ENCODE measurements at regions not wholly inside any gene's neighbourhood (a gene's known extent, or its start where the extent isn't known, plus 50 kb on each side); places are given as distances from the start of the nearest gene placed in this dataset.
"Not testable (repeated sequence)": the region's sequence is repeated elsewhere in the genome, so short reads cannot be mapped to it uniquely, and the experiment has no call there.

GRCh38 chr1:58249737-58250586 lies 296.6 kb downstream of the OMA1 start:
- no peak for DNase-seq

GRCh38 chr1:58249388-58249736 lies 297.2 kb downstream of the OMA1 start:
- DNase-seq, result no peak

DNA sequence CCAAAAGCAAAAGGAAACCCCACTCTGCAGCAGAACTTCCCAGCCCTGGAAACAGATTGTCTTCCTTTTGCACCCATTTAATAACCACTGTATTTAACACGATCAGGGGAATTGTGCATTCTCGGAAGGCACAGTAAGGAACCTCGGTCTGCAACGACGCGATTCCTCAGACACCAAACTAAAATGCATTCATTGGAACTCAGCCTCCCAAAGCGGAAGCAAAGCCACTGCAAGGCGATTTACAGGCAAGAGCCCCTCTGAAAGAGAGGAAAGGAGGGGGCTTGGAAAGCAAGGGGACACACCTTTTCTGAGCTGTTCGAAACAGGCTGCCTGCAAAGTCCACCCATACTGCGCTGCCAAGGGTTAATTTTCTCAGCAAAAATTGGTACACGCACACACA lies 297.7 kb downstream of the OMA1 start:
- no peak for DNase-seq

DNA sequence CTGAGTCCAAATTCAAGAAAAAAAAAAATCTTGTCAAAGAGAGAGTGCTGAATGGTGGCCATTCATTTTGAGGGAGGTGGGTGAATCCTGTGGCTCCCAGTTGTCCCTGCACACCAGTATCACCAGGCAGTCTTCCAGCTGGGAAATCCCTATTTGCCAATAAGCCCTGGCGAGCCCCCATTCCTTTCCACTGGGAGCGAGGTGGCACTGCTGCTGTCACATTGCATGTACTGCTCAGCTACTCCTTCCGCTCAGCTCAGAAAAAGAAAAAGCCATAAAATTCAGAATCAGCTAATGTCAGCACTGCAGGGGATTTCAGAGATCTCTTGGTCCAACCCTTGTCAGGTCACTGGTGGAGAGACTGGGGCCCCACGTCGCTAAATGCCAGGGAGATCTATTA lies 298.5 kb downstream of the OMA1 start:
- DNase-seq, result no peak

- DNase-seq, result no peak
Observed at GRCh38 chr1:58246549-58246948, 300.0 kb downstream of the OMA1 start.

- DNase-seq, result no peak
Observed at GRCh38 chr1:58244872-58245271, 301.7 kb downstream of the OMA1 start.

- no peak for DNase-seq
Observed at GRCh38 chr1:58238846-58239245, 307.7 kb downstream of the OMA1 start.

DNA sequence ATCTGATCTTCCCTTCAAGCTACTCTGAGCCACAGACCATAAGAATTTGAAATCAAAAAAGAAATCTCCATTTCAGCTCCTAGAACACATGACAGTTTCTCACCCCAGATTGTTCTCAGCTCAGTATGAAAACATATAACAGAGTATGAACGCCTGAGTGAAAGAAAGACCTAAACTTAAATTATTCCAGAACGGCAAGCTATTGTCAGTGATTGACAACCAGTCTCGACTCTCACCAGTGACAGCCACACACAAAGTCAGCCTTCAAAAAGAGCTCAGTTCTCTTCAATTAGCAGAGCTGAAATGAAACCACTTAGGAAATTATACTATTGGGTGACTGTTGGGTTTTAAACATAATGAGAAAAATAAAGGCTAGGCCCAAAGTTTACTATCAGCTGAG lies 312.8 kb downstream of the OMA1 start:
- no peak for DNase-seq

DNA sequence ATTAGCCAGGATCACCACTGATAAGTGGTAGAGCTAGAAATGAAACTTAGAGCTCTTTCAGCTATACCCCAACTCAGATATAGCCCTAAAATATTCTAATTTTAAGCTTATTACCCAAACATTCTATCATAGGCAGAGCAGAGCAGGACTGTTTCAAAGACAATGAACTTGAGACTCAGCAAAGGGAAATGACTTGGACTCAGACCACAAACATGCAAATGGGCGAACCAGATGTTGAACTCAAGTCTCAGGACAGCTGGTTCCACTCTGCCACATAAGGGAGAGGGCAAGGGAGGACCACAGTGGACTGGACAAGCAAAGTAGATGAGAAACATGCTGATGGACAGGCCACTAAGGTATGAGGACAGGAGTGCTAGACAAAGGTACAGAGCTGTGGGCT lies 315.3 kb downstream of the OMA1 start:
- no peak for DNase-seq

DNA sequence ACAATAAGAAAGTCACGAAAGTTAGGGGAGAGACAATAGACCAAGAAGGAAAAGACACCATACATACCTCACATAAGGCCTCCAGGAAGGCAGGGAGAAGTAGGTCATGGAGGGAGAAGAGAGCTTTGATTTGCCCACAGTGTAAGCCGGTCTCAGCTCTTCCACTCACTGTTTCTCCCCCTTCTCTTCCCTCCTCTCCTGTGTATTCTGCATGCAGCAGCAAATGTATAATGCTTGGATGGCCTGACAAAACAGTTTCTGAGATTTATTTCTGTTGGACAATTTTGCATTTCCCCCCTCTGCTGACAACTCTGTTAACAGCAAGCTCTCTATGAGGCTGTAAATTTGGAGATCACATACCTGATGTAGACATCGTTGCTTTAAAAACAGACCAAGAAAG lies 318.9 kb downstream of the OMA1 start:
- DNase-seq, result no peak

- no peak for DNase-seq
Observed at GRCh38 chr1:58223522-58223921, 323.0 kb downstream of the OMA1 start.

DNA sequence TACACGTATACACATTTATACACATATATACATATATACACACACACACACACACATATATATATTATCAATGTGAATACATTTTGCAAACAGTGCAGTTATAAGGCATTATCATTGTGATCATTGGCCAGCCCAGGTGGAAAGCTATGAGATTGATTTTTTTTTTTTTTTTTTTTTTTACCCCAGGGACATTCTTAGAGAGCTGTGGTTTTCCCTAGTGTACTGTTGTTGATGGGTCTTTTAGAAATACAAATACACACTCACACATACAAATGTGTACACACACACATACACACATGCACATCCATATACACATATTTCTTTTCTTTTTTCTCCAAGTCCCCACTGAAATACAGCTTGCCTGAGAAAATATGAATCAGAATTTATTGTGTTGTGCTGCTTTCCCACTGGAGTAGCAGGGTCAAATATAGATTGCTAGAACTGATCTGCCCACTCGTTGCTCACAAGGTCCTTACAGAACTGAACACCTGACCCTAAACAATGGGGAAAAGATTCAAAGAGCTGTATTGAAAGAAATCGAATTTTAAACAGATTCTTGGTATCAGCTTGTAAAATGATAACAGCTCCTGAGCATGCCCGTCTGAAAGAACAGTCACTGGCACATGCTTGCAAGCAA lies 325.6 kb downstream of the OMA1 start:
- DNase-seq, result no peak

DNA sequence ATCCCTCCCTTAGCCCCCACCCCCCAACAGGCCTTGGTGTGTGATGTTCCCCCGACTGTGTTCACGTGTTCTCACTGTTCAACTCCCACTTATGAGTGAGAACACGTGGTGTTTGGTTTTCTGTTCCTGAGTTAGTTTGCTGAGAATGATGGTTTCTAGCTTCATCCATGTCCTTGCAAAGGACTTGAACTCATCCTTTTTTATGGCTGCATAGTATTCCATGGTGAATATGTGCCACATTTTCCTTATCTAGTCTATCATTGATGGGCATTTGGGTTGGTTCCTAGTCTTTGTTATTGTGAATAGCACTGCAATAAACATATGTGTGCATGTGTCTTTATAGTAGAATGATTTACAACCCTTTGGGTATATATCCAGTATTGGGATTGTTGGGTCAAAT lies 330.4 kb downstream of the OMA1 start:
- not testable (repeated sequence) for DNase-seq

DNA sequence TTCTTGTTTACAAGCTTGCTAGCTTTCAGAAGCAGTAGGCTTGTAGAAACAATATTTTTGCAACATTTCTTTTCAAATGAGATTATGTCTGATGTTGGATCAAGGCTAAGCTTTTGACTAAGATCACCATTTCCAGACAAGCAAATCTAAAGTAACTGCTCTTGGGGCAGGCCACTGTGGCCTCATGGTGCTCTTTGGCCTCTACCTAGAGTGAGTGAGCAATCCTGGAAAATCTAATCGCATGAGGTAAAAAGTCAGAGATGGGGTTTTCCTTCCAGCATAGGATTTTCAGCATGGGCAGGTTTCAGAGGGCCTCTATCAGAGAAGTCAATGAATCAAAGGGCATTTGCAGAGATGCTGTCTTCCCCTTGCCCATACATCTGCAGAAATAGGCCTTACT lies 331.9 kb downstream of the OMA1 start:
- no peak for DNase-seq

DNA sequence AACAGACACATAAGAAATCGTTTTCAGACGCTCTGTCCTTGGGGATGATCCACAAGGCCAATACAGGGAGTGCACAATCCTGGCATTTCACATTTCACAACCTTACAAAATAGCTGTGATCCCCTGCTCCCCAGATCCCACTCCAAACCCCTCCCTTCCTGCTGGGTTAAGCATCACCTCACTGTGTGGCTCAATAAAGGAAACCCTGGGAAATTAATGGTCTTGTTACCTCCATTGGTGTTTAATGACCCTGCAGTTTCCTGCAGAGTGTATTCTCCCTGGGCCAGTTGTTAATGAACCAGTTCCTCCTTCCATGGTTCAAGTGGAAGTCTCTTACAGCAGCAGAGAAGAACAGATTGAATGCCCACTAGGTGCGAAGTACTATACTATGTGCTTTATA lies 334.7 kb downstream of the OMA1 start:
- no peak for DNase-seq

GRCh38 chr1:58209575-58209974 lies 337.0 kb downstream of the OMA1 start:
- DNase-seq, result no peak

DNA sequence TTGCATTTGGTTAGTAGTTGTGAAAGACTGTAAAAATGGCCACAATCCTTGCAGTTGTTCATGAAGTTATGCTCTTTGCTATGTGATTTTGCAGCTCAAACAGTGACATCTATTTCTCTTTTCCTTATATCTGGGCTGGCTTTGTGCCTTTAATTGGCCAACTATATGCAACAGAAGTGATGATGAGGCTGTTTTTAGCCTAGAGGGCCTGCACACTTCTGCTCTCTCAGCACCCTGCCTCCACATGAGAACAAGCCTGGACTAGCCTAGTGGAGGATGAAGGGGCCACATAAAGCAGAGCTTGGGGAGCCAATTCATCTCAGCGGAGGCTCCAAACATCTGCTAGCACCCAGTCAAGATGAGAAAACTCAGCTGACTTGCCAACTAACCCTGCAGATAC lies 339.8 kb downstream of the OMA1 start:
- DNase-seq, result no peak

- DNase-seq, result no peak
Observed at GRCh38 chr1:58204284-58204683, 342.2 kb downstream of the OMA1 start.

- DNase-seq, result no peak
Observed at GRCh38 chr1:58201492-58202106, 344.9 kb downstream of the OMA1 start.

DNA sequence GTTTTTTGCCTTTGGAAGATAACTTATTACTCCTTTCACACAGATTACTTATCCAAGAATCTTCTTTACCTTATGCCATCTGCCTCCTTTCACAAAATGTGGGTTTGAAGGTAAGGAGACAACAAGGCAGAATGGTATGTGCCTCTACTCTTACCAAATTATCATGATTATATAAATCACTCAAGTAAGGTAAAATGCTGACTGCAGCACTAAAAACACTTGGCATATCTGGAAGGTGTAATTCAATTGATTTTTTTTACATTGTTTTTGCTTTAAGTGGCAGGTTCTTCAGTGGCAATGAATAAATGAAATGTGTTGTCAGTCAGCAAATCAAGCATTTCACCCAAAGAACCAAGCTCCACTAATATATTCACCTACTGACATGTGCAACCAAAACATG lies 346.1 kb downstream of the OMA1 start:
- no peak for DNase-seq

DNA sequence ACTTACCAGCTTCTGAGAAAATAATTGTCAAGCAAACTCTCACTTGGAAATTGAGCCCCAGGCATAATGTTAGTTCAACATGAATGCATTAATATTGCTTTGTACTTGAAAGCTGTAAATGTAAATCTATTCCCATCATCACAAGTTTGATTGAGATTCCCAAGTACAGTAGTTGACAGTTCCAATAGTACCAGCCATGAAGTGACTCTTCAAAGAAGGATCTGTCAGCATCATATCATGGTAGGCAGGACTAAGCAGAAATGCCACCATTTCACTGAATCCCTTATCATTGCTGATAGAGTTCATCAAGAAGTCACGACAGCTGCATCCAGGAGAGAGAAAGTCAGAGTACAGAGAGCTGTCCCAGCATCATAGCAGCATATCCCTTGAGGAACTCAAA lies 348.7 kb downstream of the OMA1 start:
- no peak for DNase-seq

DNA sequence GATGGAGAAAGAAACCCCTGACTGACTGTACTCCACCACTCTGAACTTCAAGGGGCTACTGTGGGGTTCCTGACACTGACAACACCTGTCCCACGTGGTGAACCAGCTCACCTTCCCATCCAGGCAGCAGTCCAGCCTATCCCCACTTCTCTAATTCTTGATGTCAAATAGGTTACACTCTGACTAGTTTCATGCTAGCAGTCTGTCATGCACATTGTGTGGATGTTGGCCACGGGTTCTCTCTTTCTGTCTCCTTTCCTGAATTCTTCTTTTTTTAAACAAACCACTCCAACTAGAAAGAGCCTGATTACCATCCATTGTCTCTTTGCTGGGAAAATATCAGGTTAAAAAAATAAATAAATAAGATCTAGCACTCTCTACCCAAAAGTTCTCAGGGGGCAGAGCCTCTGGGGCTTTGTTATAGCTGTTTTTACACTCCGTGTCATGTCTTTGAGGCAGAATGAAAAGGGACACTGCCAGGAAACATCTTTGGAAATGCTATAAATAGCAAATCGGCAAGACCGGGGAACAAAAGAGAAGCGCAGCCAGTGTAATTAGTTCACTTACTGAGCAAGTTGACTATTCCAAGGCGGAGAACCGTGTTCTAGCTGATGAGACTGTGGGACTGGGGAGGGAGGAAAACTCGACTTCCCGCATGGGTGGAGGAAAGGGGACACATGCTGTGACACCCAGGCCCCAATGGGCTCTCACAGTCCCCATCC lies 356.1 kb downstream of the OMA1 start:
- no peak for DNase-seq

DNA sequence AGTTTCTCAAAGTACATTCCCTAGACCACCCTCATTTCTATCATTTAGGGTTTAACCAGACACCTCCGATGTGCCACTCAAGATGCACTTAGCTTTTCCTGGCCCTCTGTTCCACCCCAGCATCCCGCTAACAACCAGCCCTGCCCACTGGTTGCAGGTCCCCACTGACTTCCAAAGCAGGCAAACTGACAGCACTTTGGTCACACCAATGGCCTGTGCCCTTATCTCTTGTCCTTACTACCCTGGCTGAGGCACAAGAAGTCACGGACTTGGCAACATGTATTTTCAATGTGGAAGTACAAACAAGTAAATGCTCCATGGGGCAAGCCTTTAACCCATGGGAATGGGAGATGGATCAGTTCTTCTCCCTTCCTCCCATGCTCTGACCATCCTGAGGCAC lies 357.1 kb downstream of the OMA1 start:
- DNase-seq, result no peak

DNA sequence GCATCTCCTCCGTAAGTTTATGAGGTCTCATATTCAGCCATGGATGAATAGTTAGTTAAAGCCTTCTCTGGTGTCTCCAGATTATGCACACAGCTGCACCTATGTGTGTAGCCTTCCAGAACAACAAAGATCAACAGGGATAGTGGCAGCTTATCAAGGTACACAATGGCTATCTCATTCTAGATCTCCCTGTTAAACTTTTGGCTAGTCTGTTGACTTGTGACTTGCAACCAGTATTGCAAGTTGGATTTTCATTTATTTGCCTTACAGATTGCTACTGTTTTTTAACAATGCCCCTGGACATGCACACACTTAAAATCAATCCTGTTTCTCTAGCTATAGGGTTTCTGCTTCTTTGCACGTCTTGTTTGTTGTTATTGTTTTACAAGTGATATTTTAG lies 363.2 kb downstream of the OMA1 start:
- no peak for DNase-seq

Data from NCI-H187 (cell line).